ENCODE measurements at regions not wholly inside any gene's neighbourhood (a gene's known extent, or its start where the extent isn't known, plus 50 kb on each side); places are given as distances from the start of the nearest gene placed in this dataset.

DNA sequence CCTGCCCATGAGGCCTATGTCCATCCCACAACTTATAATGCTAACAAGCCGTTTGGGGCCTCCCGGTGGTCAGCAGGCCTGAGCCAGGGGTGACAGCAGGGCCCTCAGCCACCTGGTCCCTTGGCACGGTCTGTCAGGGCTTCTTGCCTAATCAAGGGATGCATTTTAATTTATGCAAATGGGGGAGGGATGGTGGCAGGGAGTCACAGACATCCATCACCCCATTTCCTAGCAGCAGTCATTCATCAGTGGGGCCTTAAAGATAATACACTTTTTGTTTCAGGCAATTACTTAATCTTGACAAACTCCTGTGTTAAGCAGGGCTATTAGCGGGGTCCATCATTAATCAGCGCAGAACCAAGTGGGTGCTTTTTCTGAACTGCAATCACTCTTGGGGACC lies 174.5 kb downstream of the GLI2 start:
- TF ChIP-seq CTCF (IDR thresholded peaks at IDR 0.05; ENCODE audit: poor library complexity), result no peak
- TF ChIP-seq EZH2phosphoT487 (IDR thresholded peaks at IDR 0.05; ENCODE audit: low read depth, severe bottlenecking, unreplicated experiment), result no peak
